Ishikawa (cell line): ENCODE measurements at regions not wholly inside any gene's neighbourhood (a gene's known extent, or its start where the extent isn't known, plus 50 kb on each side); places are given as distances from the start of the nearest gene placed in this dataset.

ENCODE experiments used
- CREB1 ChIP-seq: IDR thresholded peaks from 2 replicates; pipeline ENCODE4 v1.6.1; 2012; ENCODE audit warnings: low read depth
- EP300 ChIP-seq: IDR thresholded peaks from 2 replicates; pipeline ENCODE4 v1.6.1; 2012; ENCODE audit warnings: borderline replicate concordance
- FOXM1 ChIP-seq: IDR thresholded peaks from 2 replicates; pipeline ENCODE4 v1.6.1; 2012; ENCODE audit warnings: low read depth, borderline replicate concordance
- MAX ChIP-seq: IDR thresholded peaks from 2 replicates; pipeline ENCODE4 v1.6.1; 2012
- RAD21 ChIP-seq: IDR thresholded peaks from 2 replicates; pipeline ENCODE4 v1.6.1; 2012; ENCODE audit warnings: low read depth
- REST ChIP-seq: IDR thresholded peaks from 2 replicates; pipeline ENCODE4 v1.6.1; 2012; ENCODE audit warnings: low read depth, mild to moderate bottlenecking
- TAF1 ChIP-seq: IDR thresholded peaks from 2 replicates; pipeline ENCODE4 v1.6.1; 2012; ENCODE audit warnings: low read depth, mild to moderate bottlenecking
- TCF12 ChIP-seq: IDR thresholded peaks from 2 replicates; pipeline ENCODE4 v1.6.1; 2012; ENCODE audit warnings: low read depth
- TEAD4 ChIP-seq: IDR thresholded peaks from 2 replicates; pipeline ENCODE4 v1.6.1; 2012
- USF1 ChIP-seq: IDR thresholded peaks from 2 replicates; pipeline ENCODE4 v1.6.1; 2012
- YY1 ChIP-seq: IDR thresholded peaks from 2 replicates; pipeline ENCODE4 v1.6.1; 2012; ENCODE audit warnings: low read depth
- ZBTB7A ChIP-seq: IDR thresholded peaks from 2 replicates; pipeline ENCODE4 v1.6.1; 2012; ENCODE audit warnings: low read depth

- TF ChIP-seq CREB1 (no peak), EP300 (no peak), YY1 (no peak), REST (no peak), TCF12 (no peak), RAD21 (no peak), TEAD4 (no peak), USF1 (no peak), MAX (no peak), FOXM1 (no peak), ZBTB7A (no peak), TAF1 (no peak)
Observed at GRCh38 chr5:109566361-109566760, 123.4 kb upstream of the MAN2A1 start.
